Kidney (tissue), 13 donors: ENCODE measurements at regions not wholly inside any gene's neighbourhood (a gene's known extent, or its start where the extent isn't known, plus 50 kb on each side); places are given as distances from the start of the nearest gene placed in this dataset.
"Not testable (repeated sequence)": the region's sequence is repeated elsewhere in the genome, so short reads cannot be mapped to it uniquely, and the experiment has no call there.

Source experiments
- DNase-seq, 5 donors: peaks; one replicate each; pipeline ENCODE4 v3.0.0-alpha.2; 2013 to 2020
- FAIRE-seq: peaks from 2 replicates; lab custom pipeline; 2012; peaks lifted over from hg19 to GRCh38; lab: Jason Lieb, UNC
- H3K27ac ChIP-seq, 2 donors: one replicate each; pipeline ENCODE4 v1.7.0; 2013; ENCODE audit warnings: low read depth in 2 of 2, low read length in 2 of 2, inconsistent platforms in 1 of 2
- H3K27me3 ChIP-seq: one replicate; pipeline ENCODE4 v1.7.1; 2013; ENCODE audit warnings: low read length, inconsistent platforms; ENCODE audit not compliant: control insufficient read depth, insufficient read depth
- H3K36me3 ChIP-seq, 3 donors: one replicate each; pipeline versions ENCODE4 v1.7.0 to v1.7.1; 2013; ENCODE audit warnings: low read length in 3 of 3, control low read depth in 1 of 3, inconsistent platforms in 1 of 3; ENCODE audit not compliant: insufficient read depth in 3 of 3, control insufficient read depth in 2 of 3
- H3K4me1 ChIP-seq, 3 donors: one replicate each; pipeline versions ENCODE4 v1.7.0 to v1.7.1; 2013; ENCODE audit warnings: low read length in 3 of 3, inconsistent platforms in 1 of 3, low read depth in 1 of 3; ENCODE audit not compliant: control insufficient read depth in 2 of 3, insufficient read depth in 2 of 3
- H3K4me3 ChIP-seq, 3 donors: one replicate each; pipeline versions ENCODE4 v1.7.0 to v1.8.1; 2013; ENCODE audit warnings: low read length in 3 of 3, control low read depth in 1 of 3, inconsistent platforms in 1 of 3
- H3K9ac ChIP-seq, 3 donors: one replicate each; pipeline versions ENCODE4 v1.7.0 to v1.7.1; 2013; ENCODE audit warnings: low read length in 3 of 3, control low read depth in 1 of 3, inconsistent platforms in 1 of 3
- H3K9me3 ChIP-seq, 3 donors: one replicate each; pipeline versions ENCODE4 v1.7.0 to v1.7.1; 2013; ENCODE audit warnings: low read length in 3 of 3, control low read depth in 1 of 3, inconsistent platforms in 1 of 3; ENCODE audit not compliant: control insufficient read depth in 2 of 3, insufficient read depth in 1 of 3
- intact Hi-C: fragments of 100-400 bp; cut with DNase I; formaldehyde crosslinking; loops from one replicate; pipeline ENCODE4 v1.11.1; 2022
- TF ChIP-seq, protein P1 (sequence below): IDR thresholded peaks from 3 replicates; pipeline ENCODE4 v1.5.1; 2012; ENCODE audit warnings: mild to moderate bottlenecking, moderate library complexity, borderline replicate concordance; ENCODE audit not compliant: insufficient read depth; ENCODE audit errors: extremely low read depth
- donor health status: control.
- donor health status: control.
- donor health status: control.
- donor health status: control.
- donor health status: control.
- donor health status: DM: yes; HTN: yes; CAD: no.
- donor health status: Normal renal cell carcinoma (clear cell type).

DNA sequence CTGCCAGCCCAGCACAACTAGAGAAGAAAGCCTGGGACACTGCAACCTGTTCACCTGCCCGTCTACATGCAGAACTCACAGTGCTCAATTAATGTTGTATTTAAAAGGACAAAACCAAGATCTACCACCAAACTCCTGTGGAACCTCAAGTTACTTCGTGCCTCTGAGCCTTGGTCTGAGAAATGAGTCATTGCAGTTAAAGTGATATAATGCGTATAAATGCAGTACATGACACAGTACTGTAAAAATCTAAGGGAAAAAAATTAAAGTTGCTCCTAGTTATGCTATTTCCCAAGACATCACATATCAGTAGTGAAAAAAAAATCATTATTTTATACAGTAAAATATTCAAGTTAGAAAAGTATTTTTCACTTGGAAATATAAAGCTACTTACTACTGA lies 138.9 kb downstream of the ZIC4 start:
- Histone ChIP-seq H3K9me3 (no peaks in the 10 kb centered on the region), H3K36me3 (no peaks in the 10 kb centered on the region), H3K9ac (no peak overlapping the region), H3K4me3 (no peak overlapping the region), H3K27ac (no peak overlapping the region), H3K4me1 (no peaks in the 10 kb centered on the region), H3K27me3 (no peaks in the 10 kb centered on the region)
- intact Hi-C loops, result no loop called here
- FAIRE-seq (peak; percentile 15), DNase-seq (no peak)
- TF ChIP-seq, protein P1, sequence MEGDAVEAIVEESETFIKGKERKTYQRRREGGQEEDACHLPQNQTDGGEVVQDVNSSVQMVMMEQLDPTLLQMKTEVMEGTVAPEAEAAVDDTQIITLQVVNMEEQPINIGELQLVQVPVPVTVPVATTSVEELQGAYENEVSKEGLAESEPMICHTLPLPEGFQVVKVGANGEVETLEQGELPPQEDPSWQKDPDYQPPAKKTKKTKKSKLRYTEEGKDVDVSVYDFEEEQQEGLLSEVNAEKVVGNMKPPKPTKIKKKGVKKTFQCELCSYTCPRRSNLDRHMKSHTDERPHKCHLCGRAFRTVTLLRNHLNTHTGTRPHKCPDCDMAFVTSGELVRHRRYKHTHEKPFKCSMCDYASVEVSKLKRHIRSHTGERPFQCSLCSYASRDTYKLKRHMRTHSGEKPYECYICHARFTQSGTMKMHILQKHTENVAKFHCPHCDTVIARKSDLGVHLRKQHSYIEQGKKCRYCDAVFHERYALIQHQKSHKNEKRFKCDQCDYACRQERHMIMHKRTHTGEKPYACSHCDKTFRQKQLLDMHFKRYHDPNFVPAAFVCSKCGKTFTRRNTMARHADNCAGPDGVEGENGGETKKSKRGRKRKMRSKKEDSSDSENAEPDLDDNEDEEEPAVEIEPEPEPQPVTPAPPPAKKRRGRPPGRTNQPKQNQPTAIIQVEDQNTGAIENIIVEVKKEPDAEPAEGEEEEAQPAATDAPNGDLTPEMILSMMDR, result no peak

DNA sequence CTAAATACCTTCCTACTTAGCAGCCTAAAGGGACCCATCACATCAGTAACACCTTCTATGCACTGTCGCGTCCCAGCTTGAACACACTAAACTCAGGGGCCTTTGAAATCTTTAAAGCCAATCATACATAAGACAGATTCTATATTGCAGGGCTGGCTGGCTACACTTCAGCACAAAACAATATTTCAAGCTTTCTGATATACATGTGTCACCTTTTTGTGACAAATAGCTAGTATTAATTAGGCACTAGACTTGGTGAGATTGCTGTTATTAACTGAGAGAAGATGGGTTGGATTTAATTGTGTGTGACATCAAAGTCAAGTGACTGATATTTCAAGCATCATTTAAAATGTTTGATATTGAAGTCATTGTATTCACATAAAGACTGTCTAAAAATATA lies 148.4 kb downstream of the ZIC4 start:
- H3K27me3 ChIP-seq, result no peaks in the 10 kb centered on the region
- no peaks in the 10 kb centered on the region for H3K36me3 ChIP-seq
- H3K4me3 ChIP-seq, result no peak overlapping the region
- no peaks in the 10 kb centered on the region for H3K9me3 ChIP-seq
- TF ChIP-seq, protein P1, result no peak
- FAIRE-seq (no peak), DNase-seq (no peak)
- H3K4me1 ChIP-seq, result no peaks in the 10 kb centered on the region
- intact Hi-C loops, result no loop called here
- no peak overlapping the region for H3K9ac ChIP-seq
- no peak overlapping the region for H3K27ac ChIP-seq

DNA sequence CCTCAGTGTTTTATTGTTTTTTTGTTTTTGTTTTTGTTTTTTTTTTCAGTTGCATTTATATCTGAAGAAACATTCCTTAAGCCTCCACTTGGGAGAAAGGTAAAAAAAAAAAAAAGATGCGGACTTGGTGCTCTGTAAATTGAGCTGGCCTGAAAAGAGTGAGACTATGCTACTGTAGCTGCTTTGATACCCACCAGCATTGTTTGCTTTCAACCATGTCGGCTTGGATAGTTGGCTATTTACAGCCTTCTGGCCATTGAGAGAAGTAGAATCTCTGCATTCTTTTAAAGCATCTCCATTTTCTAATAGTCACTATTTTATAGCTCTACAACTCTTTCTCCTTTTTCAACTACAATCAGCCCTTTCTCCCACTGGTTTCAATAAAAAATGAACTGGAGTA lies 149.6 kb downstream of the ZIC4 start:
- TF ChIP-seq, protein P1, result no peak
- H3K27ac ChIP-seq, result no peak overlapping the region
- no peak overlapping the region for H3K9ac ChIP-seq
- H3K36me3 ChIP-seq, result no peaks in the 10 kb centered on the region
- H3K4me1 ChIP-seq, result no peaks in the 10 kb centered on the region
- DNase-seq (no peak), FAIRE-seq (no peak)
- H3K27me3 ChIP-seq, result no peaks in the 10 kb centered on the region
- intact Hi-C loops, result no loop called here
- no peak overlapping the region for H3K4me3 ChIP-seq
- H3K9me3 ChIP-seq, result no peaks in the 10 kb centered on the region

DNA sequence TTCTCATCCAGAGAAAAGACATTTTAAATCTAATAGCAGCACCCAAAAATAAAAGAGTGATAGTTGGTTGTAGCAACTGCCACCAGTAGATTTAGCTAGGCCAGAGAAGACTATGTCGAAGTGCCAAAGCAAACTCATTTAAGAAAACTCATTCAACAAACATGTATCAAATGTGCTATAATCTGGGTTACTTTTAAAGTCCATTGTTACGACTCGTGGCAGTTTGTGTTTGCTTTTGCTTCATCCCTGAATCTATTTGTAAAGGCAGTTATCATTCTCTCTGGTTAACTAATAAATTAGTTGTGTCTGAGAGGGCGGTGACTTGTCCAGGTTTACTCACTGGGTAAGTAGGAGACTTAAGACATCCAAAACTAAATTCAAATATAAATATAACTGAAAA lies 159.4 kb downstream of the ZIC4 start:
- FAIRE-seq (no peak), DNase-seq (no peak)
- H3K4me1 ChIP-seq, result no peaks in the 10 kb centered on the region
- H3K4me3 ChIP-seq, result no peak overlapping the region
- TF ChIP-seq, protein P1, result no peak
- H3K27me3 ChIP-seq, result no peaks in the 10 kb centered on the region
- no peak overlapping the region for H3K9ac ChIP-seq
- no peaks in the 10 kb centered on the region for H3K36me3 ChIP-seq
- no peak overlapping the region for H3K27ac ChIP-seq
- no peaks in the 10 kb centered on the region for H3K9me3 ChIP-seq
- intact Hi-C loops, result no loop called here

DNA sequence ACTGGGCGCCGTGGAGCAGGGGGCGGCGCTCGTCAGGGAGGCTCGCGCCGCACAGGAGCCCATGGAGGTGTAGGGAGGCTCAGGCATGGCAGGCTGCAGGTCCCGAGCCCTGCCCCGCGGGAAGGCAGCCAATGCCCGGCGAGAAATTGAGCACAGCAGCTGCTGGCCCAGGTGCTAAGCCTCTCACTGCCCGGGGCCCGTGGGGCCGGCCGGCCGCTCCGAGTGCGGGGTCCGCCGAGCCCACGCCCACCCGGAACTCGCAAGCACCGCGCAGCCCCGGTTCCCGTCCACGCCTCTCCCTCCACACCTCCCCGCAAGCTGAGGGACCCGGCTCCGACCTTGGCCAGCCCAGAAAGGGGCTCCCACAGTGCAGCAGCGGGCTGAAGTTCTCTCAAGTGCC lies 160.7 kb downstream of the ZIC4 start:
- H3K27ac ChIP-seq, H3K9ac ChIP-seq, H3K27me3 ChIP-seq, H3K4me3 ChIP-seq, intact Hi-C loops, H3K9me3 ChIP-seq, H3K36me3 ChIP-seq, H3K4me1 ChIP-seq, FAIRE-seq: not testable (repeated sequence)
- DNase-seq, result peak in 1 of 5 donors; percentile 60

DNA sequence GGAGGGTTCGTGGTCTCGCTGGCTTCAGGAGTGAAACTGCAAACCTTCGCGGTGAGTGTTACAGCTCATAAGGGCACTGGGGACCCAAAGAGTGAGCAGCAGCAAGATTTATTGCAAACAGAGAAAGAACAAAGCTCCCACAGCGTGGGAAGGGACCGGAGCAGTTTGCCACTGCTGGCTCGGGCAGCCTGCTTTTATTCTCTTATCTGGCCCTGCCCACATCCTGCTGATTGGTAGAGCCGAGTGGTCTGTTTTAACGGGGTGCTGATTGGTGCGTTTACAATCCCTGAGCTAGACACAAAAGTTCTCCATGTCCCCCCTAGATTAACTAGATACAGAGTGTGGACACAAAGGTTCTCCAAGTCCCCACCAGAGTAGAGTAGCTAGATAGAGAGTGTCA lies 161.3 kb downstream of the ZIC4 start:
- intact Hi-C loops, H3K27ac ChIP-seq, FAIRE-seq, H3K4me1 ChIP-seq, H3K9me3 ChIP-seq, DNase-seq, H3K27me3 ChIP-seq, H3K9ac ChIP-seq, H3K36me3 ChIP-seq, H3K4me3 ChIP-seq: not testable (repeated sequence)
